ENCODE measurements at regions not wholly inside any gene's neighbourhood (a gene's known extent, or its start where the extent isn't known, plus 50 kb on each side); places are given as distances from the start of the nearest gene placed in this dataset.
"Not testable (repeated sequence)": the region's sequence is repeated elsewhere in the genome, so short reads cannot be mapped to it uniquely, and the experiment has no call there.

DNA sequence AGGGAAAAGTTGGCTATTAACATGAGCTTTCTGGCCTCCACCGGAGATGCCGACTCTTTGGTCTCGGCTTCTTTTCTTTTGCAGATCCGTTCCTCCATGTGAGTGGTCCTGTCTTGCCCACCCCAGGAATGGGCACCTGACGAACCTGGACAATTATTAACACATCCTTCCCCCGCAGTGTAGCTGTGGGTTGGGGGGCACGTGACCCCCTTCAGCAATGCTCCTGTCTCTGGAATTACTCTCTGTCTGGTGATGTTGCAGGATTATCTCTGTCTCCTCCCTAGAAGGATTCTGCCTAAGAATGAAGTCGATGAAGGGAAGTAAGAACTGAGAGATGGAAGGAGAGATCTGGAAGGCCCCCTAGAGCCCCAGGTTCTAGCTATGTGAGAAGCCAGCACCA, 115.2 kb upstream of the NPAS2 start:
- DNase-seq, result no peak

DNA sequence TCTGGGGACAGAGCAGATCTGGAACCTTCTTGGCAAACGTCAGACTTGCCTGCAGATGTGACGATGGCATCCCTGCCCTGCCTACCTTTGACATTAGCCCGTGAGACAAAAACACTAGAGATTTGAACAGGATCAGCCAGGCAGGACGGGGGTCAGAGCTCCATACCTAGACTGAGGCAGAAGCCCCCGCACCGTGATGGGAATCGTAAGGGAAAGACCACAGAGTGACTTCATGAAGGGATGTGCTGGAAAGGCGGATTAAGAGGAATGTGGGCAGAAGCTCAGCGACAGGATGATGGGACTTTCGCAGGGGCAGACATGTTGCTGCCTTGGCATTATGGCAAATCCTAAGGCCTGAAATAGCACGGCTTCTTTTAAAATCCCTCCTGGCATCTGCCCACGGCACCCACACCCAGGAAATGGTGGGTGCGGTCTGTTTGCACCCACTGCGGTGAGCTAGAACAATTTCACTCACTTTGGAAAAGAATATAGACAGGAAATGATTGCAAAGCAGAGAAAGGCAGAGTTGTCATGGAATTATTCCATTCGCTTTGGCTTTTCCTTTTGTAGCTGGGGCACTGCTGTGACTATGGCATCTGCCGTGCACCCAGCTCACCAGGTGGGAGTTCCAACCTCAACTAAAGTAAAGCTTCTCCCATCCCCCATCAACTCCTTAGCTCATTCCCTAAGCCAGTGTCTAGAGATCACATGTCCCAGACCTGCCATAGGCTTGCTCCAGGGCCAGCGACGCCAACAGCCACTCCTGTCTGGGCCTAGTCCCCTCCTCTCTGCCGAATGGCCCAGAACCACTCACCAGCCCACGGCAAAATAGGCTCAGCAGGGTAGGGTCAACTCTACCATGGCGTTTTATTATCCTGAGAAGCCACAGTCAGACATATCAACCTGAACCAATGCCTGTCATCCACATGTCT, 112.7 kb upstream of the NPAS2 start:
- no peak for DNase-seq

DNA sequence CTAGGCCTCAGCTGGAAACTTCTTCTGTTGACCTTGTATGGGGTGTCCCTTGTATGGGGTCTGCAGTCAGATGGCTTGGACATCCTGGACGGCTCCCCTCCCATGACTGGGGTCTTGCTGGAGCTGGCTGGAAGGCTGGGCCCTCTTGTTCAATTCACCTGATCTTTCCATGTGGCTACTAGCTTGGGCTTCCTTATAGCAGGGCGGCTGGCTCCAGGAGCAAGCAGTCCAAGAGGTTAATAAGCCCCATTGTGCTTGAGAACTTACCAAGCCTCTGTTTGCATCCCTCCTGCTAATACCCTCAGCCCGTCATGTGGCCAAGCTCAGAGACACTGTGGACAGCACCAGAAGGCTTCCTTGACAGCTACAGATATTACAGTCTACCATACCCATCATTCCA, 111.6 kb upstream of the NPAS2 start:
- DNase-seq, result no peak

DNA sequence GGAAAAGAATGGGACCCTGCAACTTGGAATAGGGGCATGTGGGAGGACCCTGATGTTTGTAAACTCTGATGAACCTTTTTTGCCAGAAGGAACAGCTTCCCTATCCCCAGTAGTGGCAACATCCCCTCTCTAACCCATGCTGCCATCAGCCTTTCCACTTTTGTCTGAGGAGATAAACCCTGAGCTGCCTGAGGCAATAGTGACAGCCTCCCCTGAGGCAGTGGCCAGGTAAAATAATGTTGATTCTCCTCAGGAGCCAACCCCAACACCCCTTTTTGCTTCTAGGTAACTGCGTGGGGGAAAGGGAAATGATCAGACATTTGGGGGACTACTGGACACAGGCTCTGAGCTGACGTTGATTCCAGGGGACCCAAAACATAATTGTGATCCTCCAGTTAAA, 106.8 kb upstream of the NPAS2 start:
- no peak for DNase-seq

DNA sequence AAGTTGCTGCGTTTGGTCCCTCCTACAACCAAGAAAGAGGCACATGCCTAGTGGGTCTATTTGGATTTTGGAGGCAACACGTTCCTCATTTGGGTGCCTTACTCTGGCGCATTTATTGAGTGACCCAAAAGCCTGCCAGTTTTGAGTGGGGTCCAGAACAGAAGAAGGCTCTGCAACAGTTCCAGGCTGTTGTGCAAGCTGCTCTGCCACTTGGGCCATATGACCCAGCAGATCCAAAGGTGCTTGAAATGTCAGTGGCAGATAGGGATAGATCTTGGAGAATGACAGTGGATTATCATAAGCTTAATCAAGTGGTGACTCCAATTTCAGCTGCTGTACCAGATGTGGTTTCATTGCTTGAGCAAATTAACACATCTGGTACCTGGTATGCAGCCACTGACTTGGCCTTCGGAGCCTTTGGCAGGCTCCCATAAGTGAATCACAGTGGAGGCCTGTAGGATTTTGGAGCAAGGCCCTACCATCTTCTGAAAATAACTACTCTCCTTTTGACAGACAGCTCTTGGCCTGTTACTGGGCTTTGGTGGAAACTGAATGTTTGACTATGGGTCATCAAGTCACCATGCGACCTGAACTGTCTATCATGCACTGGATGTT, 105.4 kb upstream of the NPAS2 start:
- DNase-seq, result not testable (repeated sequence)

DNA sequence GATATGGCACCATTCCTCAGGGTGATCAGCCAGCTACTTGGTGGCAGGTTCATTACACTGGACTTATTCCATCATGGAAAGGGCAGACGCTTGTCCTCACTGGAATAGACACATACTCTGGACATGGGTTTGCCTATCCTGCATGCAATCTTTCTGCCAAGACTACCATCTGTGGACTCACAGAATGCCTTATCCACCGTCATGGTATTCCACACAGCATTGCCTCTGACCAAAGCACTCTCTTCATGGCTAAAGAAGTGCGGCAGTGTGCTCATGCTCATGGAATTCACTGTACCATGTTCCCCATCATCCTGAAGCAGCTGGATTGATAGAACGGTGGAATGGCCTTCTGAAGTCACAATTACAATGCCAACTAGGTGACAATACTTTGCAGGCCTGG, 104.1 kb upstream of the NPAS2 start:
- not testable (repeated sequence) for DNase-seq

DNA sequence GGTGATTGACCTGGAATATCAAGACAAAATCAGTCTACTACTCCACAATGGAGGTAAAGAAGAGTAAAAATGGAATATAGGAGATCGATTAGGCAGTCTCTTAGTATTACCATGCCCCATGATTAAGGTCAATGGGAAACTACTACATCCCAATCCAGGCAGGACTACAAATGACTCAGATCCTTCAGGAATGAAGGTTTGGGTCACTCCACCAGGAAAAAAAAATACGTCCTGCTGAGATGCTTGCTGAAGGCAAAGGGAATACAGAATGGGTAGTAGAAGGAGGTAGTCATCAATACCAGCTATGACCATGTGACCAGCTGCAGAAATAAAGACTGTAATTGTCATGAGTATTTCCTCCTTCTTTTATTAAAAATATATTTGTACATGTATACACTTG, 103.4 kb upstream of the NPAS2 start:
- DNase-seq, result no peak

DNA sequence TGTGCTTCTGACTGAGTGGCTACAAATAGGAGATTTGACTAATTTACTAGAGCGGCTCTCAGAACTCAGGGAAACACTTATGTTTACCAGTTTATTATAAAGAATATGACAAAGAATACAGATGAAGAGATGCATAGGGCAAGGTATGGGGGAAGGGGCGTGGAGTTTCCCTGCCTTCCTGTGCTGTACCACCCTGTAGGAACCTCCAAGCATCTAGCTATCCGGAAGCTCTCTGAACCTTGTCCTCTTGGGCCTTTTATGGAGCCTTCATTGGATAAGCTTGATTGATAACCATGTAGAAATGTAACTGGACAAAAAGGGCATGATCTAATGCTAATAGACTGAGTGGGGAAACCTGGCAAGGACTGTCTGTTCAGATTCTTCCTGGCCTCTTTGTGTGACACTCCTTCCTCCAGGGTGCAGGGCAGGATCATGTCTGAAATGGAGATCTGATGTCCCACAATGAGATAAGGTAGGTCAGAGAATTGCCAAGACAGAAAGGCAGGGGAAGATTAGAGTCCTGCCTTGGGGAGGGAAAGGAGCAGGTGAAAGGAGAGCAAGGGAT, 101.8 kb upstream of the NPAS2 start:
- DNase-seq, result no peak

DNA sequence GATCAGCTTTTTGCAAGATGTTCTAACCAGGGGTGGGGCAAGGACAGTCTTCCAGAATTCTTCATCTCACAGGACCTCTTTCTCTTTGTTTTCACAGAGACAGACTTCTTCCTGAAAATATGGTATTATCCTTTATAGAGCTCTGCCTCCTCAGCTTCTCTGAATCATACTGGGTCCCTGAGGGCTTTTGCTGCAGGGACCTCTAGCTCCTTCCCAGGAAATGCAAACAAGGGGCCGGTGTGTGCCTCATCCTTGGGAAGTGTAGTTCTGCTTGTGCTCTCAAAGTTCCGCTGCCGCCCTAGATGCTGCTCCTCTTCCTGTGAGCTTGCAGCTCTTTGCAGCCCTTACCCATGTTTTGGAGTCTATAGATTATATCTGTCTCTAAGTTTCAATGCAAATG, 99.5 kb upstream of the NPAS2 start:
- DNase-seq, result no peak

DNA sequence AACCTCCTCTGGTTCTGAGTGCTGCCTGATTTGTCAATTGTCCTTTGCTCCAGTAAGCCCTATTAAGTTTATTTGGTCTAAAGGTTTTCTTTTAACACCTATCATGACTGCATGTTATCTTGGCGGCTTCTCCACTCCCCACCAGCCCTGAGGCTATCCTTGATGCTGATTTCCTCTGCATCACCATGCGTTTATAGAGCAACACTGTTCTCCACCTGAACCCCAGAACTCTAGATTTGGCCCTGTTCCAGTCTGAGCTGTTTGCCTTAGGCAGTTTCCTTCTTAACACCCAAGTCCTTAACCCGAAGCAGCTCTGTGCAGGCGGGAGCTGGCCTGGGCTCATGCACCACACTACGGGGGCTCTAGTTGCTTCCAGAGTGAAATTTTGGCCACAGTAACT, 98.2 kb upstream of the NPAS2 start:
- no peak for DNase-seq

DNA sequence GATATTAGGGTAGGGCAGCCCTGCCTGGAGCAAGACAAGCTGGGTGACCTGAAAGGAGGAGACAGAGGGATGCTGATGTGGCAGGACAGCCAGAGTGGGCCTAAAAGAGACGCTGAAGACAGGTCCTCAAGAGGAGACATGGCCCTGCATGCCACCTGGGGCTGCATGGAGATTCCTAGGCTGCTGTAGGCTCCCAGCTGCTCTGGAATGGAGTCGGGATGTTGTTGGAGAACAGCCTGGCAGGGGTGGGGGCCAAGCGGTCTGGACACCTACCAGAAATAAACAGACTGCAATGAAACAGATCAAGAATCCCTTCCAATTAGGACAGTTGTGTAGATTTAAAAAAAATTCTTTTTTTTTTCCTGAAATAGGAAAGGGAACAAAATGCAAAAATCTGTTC, 97.8 kb upstream of the NPAS2 start:
- DNase-seq, result no peak

DNA sequence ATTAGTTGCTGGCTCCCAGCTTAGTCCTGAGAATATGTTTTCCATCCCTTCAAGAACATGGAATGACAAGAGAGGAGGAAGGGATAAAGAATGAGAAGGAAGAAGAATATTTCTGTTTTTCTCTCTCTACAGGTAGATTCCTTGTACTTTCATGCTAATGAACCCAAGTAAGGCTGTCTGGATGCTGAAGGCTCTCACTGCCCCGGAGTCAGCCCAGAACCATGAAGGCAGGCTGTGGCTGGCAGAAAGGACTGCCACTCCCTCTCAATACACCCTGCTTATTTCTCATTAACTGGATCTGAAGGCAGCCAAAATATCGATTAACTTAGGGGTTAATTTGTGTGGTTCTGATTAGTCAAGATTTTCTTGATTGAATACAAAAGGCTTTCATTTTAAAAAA, 93.1 kb upstream of the NPAS2 start:
- no peak for DNase-seq

DNA sequence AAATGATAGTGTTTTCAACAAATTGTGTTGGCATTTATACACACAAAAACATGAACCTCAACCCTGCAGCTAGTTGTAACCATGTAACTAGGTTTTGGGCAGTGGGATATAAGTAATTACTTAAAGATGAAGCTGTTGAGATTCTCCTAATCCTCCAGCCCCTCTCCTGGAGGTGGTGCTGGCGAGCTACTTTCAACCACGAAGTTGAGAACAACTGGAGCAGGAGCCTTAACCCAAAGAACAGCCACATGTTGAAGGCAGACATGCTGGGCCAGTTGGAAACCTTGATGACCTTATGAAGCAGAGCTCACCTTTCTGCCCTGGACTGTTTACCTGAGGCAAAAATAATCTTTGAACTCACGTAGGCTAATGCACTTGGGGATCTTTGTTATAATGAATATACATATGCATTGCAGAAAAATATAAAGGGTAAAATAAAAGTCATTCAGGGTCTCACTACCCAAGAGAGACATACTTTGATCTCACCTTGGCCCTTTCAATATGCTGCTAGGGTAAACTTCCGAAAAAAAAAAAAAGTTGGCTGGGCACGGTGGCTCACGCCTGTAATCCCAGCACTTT, 89.6 kb upstream of the NPAS2 start:
- DNase-seq, result peak; percentile 13

DNA sequence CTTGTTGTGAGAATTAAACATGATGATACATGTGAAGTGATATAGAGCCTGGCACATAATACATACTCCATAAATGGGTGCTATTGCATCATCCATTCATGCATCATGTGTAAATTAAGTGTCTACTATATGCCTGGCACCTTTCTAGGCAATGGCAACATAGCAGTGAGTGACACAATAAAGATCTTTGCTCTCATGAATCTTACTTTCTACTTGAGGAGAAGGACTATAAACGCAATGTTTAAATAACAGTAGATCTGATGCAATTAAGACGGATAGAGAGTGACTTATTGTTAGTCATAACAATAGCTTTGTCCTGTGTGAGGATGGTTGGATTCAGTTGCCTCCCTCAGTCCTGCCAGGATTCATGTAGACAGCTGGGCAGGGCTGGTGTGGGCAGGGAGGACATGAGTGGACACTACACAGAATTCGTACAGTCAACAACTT, 88.4 kb upstream of the NPAS2 start:
- DNase-seq, result no peak

DNA sequence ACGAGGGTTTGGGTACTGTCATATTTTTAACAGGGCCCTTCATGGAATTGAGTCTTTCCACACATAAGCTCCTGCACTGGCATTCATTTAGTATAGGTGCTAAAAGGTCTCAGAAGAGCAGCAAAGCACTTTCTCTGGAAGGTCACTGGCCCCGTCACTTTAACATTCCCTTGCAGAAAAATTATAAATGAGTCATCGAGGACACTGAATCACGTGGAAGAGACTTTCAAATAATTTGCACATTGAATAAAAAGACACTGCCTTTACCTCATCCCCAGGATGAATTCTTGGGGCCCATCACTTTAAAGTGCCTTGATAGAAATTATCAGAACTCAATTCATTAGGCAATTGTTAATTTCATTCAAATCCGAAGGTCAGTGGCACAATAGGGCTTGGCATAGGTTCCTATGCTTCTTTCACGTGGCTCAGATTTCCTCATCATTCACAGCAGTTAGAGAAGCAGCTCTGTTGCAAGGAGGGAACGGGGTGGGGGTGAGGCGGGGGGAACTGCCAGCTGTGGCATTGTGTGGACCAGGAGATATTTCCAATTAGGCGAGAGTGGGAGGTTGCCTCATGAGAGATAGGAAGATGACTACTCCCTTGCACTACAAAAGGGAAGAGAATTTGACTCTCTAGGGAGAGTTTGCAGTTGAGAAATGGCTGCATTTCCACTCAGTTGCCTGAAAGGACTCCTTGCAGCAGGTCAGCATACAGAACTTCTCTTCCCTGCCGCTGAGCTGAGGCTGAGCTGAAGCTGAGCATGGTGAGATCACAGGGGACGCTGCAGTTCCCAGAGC, 86.3 kb upstream of the NPAS2 start:
- DNase-seq, result no peak

DNA sequence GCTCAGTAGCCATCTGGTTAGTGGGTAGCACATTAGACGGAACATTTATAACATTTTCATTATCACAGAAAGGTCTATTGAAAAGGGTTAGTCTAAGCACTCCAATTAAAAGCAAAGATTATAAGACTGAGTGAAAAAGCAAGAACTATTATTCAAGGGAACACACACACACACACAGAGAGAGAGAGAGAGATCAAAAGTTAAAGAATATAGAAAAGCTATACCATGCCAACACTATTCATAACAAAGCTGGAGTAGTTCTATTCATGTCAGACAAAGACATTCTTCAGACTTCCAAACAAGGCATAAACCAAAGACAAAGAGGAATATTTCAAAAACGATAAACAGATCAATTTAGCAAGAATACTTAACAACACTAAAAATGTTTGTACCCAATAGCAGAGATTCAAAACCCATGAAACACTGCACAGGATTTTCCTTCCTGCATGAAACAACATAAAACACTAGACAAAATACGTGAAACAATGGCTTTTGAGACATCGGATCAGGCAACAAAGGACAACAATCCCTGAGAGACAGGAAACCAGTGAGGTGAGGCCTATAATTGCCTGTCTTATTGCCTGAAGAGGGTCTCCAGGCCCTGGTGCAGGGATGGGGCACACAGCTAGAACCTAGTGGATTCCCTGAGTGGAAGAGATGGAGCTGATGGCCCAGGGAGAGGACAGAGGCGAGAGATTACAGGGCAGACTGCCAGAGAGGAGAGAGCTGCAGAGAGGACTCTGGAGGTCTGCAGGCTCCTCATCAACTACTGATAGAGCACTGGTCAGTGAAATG, 83.6 kb upstream of the NPAS2 start:
- no peak for DNase-seq

DNA sequence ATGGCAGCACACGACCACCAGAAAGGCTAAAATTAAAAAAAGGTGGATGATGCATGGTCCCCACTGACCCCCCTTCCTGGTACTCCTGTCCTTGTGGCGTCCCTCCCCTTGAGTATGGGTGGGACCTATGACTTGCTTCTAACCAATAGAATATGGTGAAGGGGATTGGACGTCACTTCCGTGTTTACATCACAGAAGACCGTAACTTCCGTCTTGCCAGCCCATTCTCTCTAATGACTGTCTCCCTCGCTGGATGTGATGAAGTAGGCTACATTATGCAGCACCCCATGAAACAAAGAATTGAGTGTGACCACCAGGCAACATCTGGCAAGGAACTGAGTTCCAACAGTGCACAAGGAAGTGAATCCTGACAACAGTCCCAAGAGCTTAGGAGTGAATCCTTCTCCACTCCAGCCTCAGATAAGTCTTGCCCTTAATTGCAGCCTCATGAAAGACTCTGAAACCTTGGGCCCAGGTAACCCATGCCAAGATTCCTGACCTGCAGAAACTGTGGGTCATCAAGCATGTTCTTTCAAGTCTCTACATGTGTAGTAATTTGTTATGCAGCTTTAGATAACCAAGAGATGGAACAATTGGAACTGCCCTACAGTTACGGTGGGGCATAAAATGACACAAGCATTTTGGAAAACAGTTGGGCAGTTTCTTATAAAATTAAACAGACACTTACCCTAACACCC, 80.1 kb upstream of the NPAS2 start:
- peak; percentile 1 for DNase-seq

DNA sequence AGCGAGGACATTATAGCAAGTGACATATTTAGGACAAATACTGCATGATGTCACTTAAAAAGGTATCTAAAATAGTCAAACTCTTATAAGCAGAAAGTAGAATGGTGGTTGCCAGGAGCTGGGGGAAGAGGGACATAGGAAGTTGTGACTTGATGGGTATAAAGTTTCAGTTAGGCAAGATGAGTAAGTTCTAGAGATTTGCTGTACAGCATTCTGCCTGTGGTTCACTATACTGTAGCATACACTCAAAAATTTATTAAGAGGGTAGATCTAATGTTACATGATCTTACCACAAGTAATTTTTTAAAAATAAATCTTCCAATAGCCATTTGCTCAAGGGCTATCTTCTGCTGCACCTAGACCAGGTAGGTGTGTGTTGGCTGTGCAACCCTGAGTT, 78.1 kb upstream of the NPAS2 start:
- DNase-seq, result no peak

DNA sequence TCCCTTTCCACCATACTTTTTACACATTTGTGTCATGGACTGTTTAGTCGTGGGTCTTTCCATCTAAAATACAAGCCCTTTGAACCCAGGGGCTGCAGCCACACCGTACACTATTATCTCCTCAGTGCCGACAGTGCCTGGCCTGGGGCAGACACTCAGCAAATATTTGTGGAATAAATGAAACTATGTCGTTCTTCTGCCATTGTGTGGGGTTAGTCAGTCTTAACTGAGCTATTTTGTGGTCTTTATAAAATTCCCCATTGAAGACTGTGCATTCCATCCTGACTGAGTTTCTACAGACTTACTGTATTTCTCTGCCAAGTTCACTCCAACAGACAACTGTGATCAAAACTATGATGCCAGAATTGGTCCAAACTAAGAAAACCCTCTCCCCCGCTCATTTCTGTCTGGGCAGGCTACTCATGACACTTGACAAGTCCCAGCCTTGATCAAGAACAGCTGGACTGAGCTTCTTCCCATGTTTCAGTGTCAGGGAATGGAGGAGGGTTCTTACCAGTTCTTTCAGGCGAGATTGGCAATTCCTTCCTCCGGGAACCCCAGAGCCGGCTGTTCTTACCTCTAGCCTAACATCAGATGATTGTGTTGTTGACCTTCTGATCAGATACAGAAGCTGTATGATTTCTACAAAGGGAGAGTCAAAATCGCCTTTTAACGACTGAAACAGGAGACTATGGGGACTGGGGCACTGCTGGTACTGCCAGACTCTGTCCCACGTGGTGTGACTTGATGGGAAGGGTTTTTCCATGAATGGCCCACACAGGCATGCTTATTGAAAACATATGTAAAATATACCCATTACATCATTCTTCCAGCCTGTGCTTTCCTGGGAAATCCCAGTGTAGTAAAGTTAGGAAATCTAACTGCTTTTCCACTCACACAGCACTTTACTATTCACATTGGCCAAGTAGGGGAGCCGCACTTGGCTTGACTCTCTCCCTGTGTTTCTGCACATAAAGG, 77.4 kb upstream of the NPAS2 start:
- no peak for DNase-seq

DNA sequence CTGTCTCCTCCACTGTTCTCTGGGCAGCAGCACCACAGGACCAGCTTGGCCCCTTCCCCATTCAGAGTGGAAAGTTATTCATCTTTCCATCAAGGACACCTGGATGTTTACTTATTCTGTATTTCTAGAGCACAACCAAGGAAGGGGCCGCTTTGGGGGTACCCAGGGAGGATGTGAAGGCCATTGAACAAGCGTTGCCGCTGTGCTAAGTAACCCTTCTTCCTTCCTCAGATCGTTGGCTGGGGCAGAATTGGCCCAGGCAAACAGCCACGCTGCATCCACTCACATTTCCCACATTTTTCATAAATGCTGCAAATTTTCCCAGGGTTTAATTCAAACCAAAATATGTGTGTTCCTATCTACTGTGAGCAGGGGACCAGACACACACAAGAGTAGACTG, 76.2 kb upstream of the NPAS2 start:
- DNase-seq, result no peak

Data from NCI-H69 (cell line).